ENCODE measurements at regions not wholly inside any gene's neighbourhood (a gene's known extent, or its start where the extent isn't known, plus 50 kb on each side); places are given as distances from the start of the nearest gene placed in this dataset.

DNA sequence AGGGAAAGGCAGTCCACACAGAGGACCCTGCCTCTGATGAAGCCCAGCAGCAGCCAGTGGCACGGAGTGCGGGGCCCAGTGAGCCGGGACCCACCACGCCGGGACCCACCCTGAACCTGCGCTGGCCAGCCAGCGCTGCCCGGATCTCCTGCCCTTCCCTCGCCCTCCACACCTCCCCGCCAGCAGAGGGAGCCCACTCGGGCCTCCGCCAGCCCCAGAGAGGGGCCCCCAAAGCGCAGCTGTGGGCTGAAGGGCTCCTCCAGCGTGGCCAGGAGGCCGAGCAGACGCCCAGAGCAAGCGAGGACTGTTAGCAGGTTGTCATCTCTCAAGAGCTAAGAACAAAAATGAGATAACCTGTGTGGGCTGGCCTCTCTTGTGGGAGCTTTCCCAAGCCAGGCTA is 81.3 kb upstream of the ATP10A start:
- POLR2A ChIA-PET: interaction anchor here (0.7 kb wide), 1 partner anchor 44 kb away, joined by 4 read pairs; no protein-coding TSS in a partner anchor
- Mint-ChIP-seq H3K4me3 (no peak overlapping the region), H3K9me3 (no peaks in the 10 kb centered on the region), H3K27me3 (no peaks in the 10 kb centered on the region), H3K27ac (no peak overlapping the region), H3K36me3 (no peaks in the 10 kb centered on the region), H3K4me1 (ENCODE audit: low read depth) (peaks cover 2% of the 10 kb centered on the region)
- intact Hi-C loops (cut with micrococcal nuclease): no loop called here
- CTCF ChIA-PET: interaction anchor here (1.3 kb wide), 1 partner anchor 161 kb away, joined by 4 read pairs; no protein-coding TSS in a partner anchor
- DNase-seq: no peak

DNA sequence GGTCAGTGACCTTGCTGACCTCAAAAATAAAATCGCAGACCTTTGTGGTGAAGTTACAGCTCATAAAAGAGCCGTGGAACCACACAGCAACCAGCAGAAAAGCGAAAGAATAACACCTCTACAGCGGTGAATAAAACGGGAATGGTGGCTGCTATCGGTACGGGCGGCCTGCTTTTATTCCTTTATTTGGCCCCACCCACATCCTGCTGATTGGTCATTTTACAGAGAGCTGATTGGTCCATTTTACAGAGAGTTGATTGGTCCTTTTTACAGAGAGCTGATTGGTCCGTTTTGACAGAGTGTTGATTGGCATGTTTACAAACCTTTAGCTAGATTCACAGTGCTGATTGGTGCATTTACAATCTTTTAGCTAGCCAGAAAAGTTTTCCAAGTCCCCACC is 80.7 kb upstream of the ATP10A start:
- ChIA-PET POLR2A (no interaction called here), CTCF (interaction anchor here (1.3 kb wide), 1 partner anchor 160 kb away, joined by 4 read pairs; no protein-coding TSS in a partner anchor)
- Mint-ChIP-seq H3K9me3 (no peaks in the 10 kb centered on the region), H3K36me3 (no peaks in the 10 kb centered on the region), H3K27me3 (no peaks in the 10 kb centered on the region), H3K4me1 (ENCODE audit: low read depth) (peaks cover 2% of the 10 kb centered on the region), H3K4me3 (no peak overlapping the region), H3K27ac (no peak overlapping the region)
- DNase-seq: no peak
- intact Hi-C loops (cut with micrococcal nuclease): no loop called here

DNA sequence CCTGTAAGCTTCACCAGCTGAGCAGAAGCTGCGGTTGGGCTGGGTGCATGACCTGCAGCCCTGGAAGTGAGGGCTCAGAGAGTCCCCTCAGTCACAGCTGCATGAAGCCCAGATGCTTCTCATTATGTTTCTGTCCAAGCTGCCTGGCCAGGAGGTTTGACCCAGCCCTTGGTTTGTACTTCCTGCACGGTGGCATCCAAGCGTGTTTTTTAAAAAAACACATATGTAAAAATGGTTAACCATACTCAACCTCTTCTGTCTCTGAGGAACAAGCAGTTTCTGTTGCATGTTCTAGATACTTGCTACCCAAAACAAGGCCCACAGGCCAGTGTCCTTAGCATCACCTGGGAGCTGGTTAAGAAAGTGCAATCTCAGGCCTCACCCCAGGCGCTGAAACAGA is 76.0 kb upstream of the ATP10A start:
- no peaks in the 10 kb centered on the region for H3K4me1 Mint-ChIP-seq (ENCODE audit: low read depth)
- no peaks in the 10 kb centered on the region for H3K27me3 Mint-ChIP-seq
- intact Hi-C loops (cut with micrococcal nuclease): loop anchor here (10.0 kb wide), 1 partner anchor 74 kb away; the partner anchor contains the start of gene ATP10A
- H3K9me3 Mint-ChIP-seq: no peaks in the 10 kb centered on the region
- DNase-seq: no peak
- ChIA-PET CTCF (no interaction called here), POLR2A (no interaction called here)
- H3K36me3 Mint-ChIP-seq: no peaks in the 10 kb centered on the region
- no peak overlapping the region for H3K4me3 Mint-ChIP-seq
- no peak overlapping the region for H3K27ac Mint-ChIP-seq

DNA sequence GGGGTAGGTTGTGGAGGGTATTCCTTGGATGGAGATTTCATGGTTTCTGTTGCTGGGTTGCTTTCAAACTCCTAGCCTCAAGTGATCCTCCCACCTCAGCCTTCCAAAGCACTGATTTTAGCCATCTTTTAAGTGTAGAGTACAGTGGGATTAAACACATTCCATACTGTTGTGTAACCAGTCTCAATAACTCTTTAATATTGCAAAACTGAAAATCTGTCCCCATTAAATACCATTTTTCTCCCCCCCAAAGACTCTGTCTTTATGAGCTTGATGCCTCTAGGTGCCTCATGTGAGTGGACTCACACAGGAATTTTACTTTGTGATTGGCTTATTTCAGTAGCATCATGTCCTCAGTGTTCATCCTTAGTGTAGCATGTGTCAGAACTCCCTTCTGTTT is 74.7 kb upstream of the ATP10A start:
- Mint-ChIP-seq H3K4me1 (ENCODE audit: low read depth) (peaks cover 7% of the 10 kb centered on the region), H3K36me3 (no peaks in the 10 kb centered on the region), H3K27me3 (peaks cover 4% of the 10 kb centered on the region), H3K9me3 (no peaks in the 10 kb centered on the region), H3K27ac (no peak overlapping the region), H3K4me3 (no peak overlapping the region)
- intact Hi-C loops (cut with micrococcal nuclease): loop anchor here (10.0 kb wide), 1 partner anchor 73 kb away; the partner anchor contains the start of gene ATP10A
- CTCF ChIA-PET: no interaction called here
- DNase-seq: no peak
- POLR2A ChIA-PET: no interaction called here

DNA sequence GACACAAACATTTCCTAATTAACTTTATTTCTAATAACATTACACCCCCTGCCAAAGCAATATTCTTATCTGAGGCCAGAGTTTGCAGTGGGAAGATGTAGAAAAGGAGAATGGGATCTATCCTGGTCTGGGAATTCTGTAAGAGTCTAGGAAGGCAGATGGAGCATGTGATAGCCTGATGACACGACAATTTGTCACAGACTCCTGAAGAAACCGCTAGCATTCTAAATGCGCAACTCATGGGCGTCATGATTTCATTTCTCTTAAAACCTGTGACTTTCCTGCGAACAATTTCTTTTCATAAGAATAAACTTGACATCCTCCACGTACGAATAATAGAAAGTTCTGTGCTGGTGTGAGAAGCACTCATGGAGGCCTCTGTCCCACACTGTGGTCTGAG is 72.9 kb upstream of the ATP10A start:
- peaks cover 7% of the 10 kb centered on the region for H3K4me1 Mint-ChIP-seq (ENCODE audit: low read depth)
- no peak for DNase-seq
- no peaks in the 10 kb centered on the region for H3K9me3 Mint-ChIP-seq
- CTCF ChIA-PET: interaction anchor here (1.8 kb wide), 1 partner anchor 427 kb away, joined by 5 read pairs; no protein-coding TSS in a partner anchor
- peaks cover 4% of the 10 kb centered on the region for H3K27me3 Mint-ChIP-seq
- intact Hi-C loops (cut with micrococcal nuclease): loop anchor here (10.0 kb wide), 1 partner anchor 71 kb away; the partner anchor contains the start of gene ATP10A
- POLR2A ChIA-PET: no interaction called here
- H3K27ac Mint-ChIP-seq: no peak overlapping the region
- H3K36me3 Mint-ChIP-seq: no peaks in the 10 kb centered on the region
- no peak overlapping the region for H3K4me3 Mint-ChIP-seq

DNA sequence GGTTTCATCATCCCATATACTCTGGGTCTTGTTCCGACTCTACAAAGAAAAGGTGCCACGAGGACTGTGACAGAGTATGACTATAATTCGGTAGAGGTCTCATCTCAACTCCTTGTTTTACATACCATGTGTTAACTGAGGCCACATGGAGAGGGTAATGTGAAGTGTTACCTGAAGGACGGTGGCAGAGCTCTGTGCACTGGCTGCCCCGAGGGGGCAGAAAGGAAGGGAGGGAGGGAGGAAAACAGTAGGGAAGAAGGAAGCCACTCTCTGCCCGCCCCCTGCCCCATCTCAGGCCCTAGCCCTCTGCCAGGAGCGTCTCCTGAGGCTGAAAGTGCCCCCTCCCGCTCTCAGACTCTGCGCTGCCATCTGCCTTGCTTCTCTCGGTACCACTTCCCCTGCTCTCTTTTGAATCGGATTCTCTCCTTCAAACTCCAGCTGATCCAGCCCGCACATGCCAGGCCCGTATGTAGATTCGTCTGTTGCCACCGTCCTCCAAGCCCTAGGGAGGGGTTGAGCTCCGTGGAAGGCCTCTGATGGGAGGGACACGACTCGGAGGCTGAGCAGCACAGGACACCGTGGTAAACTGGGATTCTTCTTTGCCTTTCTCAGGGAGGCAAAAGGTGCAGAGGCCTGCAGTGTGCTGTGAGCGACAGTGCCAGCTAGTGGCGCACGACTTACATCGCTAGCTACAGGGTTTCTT is 70.5 kb upstream of the ATP10A start:
- peaks cover 7% of the 10 kb centered on the region for H3K4me1 Mint-ChIP-seq (ENCODE audit: low read depth)
- ChIA-PET CTCF (interaction anchor here (0.5 to 2.9 kb wide), 38 partner anchors 8 to 1022 kb away, joined by 3 to 30 read pairs (median 4); partner anchors contain the start of gene ATP10A), POLR2A (interaction anchor here (0.6 kb wide), 1 partner anchor 770 kb away, joined by 4 read pairs; no protein-coding TSS in a partner anchor)
- peaks cover 8% of the 10 kb centered on the region for H3K9me3 Mint-ChIP-seq
- H3K27ac Mint-ChIP-seq: no peak overlapping the region
- DNase-seq: peak; percentile 83
- peaks cover 5% of the 10 kb centered on the region for H3K27me3 Mint-ChIP-seq
- H3K36me3 Mint-ChIP-seq: no peaks in the 10 kb centered on the region
- H3K4me3 Mint-ChIP-seq: peak overlapping the region; percentile 81
- intact Hi-C loops (cut with micrococcal nuclease): loop anchor here (1.0 to 10.0 kb wide), 5 partner anchors 69 to 425 kb away; partner anchors contain the start of gene ATP10A

DNA sequence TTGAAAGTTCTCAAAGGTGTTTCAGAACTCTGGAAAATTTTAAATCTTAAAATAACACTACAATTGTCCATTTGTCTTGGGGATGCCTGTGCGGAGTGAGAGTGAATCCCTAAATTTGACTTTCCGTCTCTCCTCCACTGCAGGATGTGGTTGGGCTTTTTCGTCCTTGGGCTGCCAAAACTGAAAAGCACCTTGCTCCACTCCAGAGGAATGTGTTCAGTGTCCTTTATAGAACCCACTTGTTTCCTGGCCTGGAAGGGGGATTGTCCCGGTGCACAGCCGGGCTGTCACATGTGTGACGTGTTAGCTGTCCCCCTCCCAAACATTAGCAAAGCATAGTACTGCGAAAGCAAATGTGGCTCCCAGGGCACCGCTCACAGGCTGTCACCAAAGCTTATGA is 69.6 kb upstream of the ATP10A start:
- Mint-ChIP-seq H3K27me3 (peaks cover 5% of the 10 kb centered on the region), H3K4me1 (ENCODE audit: low read depth) (peaks cover 7% of the 10 kb centered on the region), H3K36me3 (no peaks in the 10 kb centered on the region), H3K4me3 (no peak overlapping the region), H3K27ac (no peak overlapping the region), H3K9me3 (peaks cover 8% of the 10 kb centered on the region)
- ChIA-PET CTCF (interaction anchor here (0.6 to 2.9 kb wide), 4 partner anchors 16 to 425 kb away, joined by 3 to 30 read pairs (median 15); no protein-coding TSS in a partner anchor), POLR2A (no interaction called here)
- intact Hi-C loops (cut with micrococcal nuclease): loop anchor here (1.0 to 10.0 kb wide), 3 partner anchors 68 to 193 kb away; partner anchors contain the start of gene ATP10A
- DNase-seq: no peak

DNA sequence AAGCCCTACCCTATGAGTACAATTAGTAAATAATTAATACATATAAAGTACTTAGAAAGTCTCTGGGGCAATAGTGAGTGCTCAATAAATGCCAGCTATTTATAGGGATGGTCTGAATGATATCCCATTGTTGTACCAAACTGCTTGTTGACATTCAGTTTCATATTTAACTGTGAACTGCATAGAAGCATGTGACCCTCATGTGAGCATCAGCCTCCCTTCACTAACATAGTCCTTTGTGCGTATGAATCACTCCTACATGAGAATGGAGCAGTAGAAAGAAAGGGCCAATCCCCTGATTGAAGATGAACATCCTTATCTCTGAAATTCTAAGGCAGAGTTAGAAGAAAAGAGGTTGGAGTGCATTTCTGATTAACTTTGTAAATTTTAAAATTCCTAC is 68.7 kb upstream of the ATP10A start:
- Mint-ChIP-seq H3K4me1 (ENCODE audit: low read depth) (peaks cover 7% of the 10 kb centered on the region), H3K36me3 (no peaks in the 10 kb centered on the region), H3K27me3 (peaks cover 5% of the 10 kb centered on the region), H3K4me3 (no peak overlapping the region), H3K9me3 (peaks cover 8% of the 10 kb centered on the region), H3K27ac (no peak overlapping the region)
- ChIA-PET CTCF (interaction anchor here (0.9 to 2.9 kb wide), 2 partner anchors 17 to 148 kb away, joined by 3 to 27 read pairs; no protein-coding TSS in a partner anchor), POLR2A (no interaction called here)
- no peak for DNase-seq
- intact Hi-C loops (cut with micrococcal nuclease): loop anchor here (5.0 to 10.0 kb wide), 2 partner anchors 67 to 140 kb away; partner anchors contain the start of gene ATP10A

DNA sequence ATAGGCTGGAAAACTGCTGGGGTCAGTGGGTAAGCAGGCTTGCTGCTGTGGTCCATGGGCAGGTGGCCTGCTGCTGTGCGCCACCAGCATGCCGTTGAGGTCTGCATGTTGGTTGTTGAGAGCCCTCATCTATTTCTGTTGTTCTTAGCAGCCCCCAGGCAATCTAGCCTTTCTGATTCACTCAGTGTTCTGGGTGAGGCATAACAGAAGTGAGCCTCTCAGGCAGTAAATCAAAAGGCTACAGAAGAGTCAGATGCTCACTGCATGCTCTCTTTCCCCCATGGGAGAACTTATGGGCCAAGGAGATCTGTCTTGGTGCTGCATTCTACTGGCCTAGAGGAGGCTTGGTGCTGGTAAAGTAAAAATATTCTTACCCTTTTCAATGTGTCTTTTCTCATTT is 67.8 kb upstream of the ATP10A start:
- POLR2A ChIA-PET: no interaction called here
- Mint-ChIP-seq H3K4me1 (ENCODE audit: low read depth) (peaks cover 7% of the 10 kb centered on the region), H3K4me3 (no peak overlapping the region), H3K36me3 (no peaks in the 10 kb centered on the region), H3K9me3 (peaks cover 8% of the 10 kb centered on the region), H3K27ac (no peak overlapping the region), H3K27me3 (peaks cover 5% of the 10 kb centered on the region)
- no peak for DNase-seq
- intact Hi-C loops (cut with micrococcal nuclease): loop anchor here (5.0 to 10.0 kb wide), 2 partner anchors 66 to 139 kb away; partner anchors contain the start of gene ATP10A
- CTCF ChIA-PET: no interaction called here

All from activated CD4-positive, alpha-beta memory T cell treated with anti-CD3 and anti-CD28 coated beads for 36 hours (primary cell).